ENCODE measurements at regions not wholly inside any gene's neighbourhood (a gene's known extent, or its start where the extent isn't known, plus 50 kb on each side); places are given as distances from the start of the nearest gene placed in this dataset.

DNA sequence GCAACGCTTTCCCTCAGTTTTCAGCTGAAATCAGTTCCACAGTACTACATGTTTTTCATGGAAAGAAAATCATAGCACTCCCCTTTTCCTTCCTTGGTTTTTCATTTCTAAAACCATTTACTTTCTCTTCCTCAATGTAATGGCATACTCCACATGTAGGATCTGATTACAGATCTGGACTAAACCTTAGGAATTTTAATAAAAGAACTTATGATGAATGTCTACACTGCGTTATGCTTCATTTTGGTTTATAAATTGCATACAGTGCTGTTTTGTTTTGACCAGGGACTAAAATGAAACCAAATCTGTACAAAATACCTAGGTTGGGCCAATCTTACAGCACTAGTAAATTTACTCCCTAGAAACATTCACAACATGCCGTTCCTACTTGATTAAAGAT is 589.9 kb downstream of the TBC1D4 start:
- H3K4me3 ChIP-seq = no peak overlapping the region
- TF ChIP-seq, protein P1, sequence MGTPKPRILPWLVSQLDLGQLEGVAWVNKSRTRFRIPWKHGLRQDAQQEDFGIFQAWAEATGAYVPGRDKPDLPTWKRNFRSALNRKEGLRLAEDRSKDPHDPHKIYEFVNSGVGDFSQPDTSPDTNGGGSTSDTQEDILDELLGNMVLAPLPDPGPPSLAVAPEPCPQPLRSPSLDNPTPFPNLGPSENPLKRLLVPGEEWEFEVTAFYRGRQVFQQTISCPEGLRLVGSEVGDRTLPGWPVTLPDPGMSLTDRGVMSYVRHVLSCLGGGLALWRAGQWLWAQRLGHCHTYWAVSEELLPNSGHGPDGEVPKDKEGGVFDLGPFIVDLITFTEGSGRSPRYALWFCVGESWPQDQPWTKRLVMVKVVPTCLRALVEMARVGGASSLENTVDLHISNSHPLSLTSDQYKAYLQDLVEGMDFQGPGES (IDR thresholded peaks at IDR 0.05) = no peak
- no peak for TF ChIP-seq MTA2 (IDR thresholded peaks at IDR 0.05; ENCODE audit: low read depth)
- no peak for TF ChIP-seq EP300 (IDR thresholded peaks at IDR 0.05; ENCODE audit: borderline replicate concordance in 1 of 2, control insufficient read depth in 1 of 2, low read depth in 2 of 2, low read length in 2 of 2)
- TF ChIP-seq NFYB (IDR thresholded peaks at IDR 0.05; ENCODE audit: insufficient read depth, low read depth, low read length) = no peak
- no peak for TF ChIP-seq YBX1 (IDR thresholded peaks at IDR 0.05)
- no peak for TF ChIP-seq ZNF622 (IDR thresholded peaks at IDR 0.05)
- TF ChIP-seq SMARCA5 (IDR thresholded peaks at IDR 0.05) = no peak
- no peak for TF ChIP-seq GATAD2B (conservative IDR thresholded peaks at IDR 0.05; ENCODE audit: low read depth)
- TF ChIP-seq MEF2B (IDR thresholded peaks at IDR 0.05; ENCODE audit: partially characterized antibody, poor library complexity, severe bottlenecking) = no peak
- TF ChIP-seq CREM (IDR thresholded peaks at IDR 0.05; ENCODE audit: low read depth) = no peak
- TF ChIP-seq GABPA (IDR thresholded peaks at IDR 0.05; ENCODE audit: low read depth) = no peak
- no peak for TF ChIP-seq POLR2AphosphoS5 (IDR thresholded peaks at IDR 0.05; ENCODE audit: low read length)
- TF ChIP-seq HDGF (IDR thresholded peaks at IDR 0.05) = no peak
- TF ChIP-seq, protein P2, sequence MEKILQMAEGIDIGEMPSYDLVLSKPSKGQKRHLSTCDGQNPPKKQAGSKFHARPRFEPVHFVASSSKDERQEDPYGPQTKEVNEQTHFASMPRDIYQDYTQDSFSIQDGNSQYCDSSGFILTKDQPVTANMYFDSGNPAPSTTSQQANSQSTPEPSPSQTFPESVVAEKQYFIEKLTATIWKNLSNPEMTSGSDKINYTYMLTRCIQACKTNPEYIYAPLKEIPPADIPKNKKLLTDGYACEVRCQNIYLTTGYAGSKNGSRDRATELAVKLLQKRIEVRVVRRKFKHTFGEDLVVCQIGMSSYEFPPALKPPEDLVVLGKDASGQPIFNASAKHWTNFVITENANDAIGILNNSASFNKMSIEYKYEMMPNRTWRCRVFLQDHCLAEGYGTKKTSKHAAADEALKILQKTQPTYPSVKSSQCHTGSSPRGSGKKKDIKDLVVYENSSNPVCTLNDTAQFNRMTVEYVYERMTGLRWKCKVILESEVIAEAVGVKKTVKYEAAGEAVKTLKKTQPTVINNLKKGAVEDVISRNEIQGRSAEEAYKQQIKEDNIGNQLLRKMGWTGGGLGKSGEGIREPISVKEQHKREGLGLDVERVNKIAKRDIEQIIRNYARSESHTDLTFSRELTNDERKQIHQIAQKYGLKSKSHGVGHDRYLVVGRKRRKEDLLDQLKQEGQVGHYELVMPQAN (conservative IDR thresholded peaks at IDR 0.05) = no peak
- no peak for TF ChIP-seq RUNX3 (IDR thresholded peaks at IDR 0.05; ENCODE audit: low read length)
- TF ChIP-seq HDAC2 (IDR thresholded peaks at IDR 0.05) = no peak
- no peak for TF ChIP-seq IKZF2 (IDR thresholded peaks at IDR 0.05)
- no peak for TF ChIP-seq ETV6 (conservative IDR thresholded peaks at IDR 0.05 in 1 of 2, IDR thresholded peaks at IDR 0.05 in 1 of 2; ENCODE audit: borderline replicate concordance in 1 of 2, low read depth in 1 of 2)
- no peak for TF ChIP-seq MYB (IDR thresholded peaks at IDR 0.05; ENCODE audit: borderline replicate concordance, low read depth, low read length)
- TF ChIP-seq SUZ12 (IDR thresholded peaks at IDR 0.05; ENCODE audit: unreplicated experiment) = no peak
- ChIA-PET RAD21 (ENCODE audit: unreplicated experiment) (no interaction called here), CTCF (interaction anchor here (1.2 kb wide), 1 partner anchor 193 kb away, joined by 3 read pairs; no protein-coding TSS in a partner anchor), POLR2A (no interaction called here), SMC1A (ENCODE audit: uncharacterized antibody, unreplicated experiment) (no interaction called here)
- in situ Hi-C loops (cut with MboI) (no loop called here), intact Hi-C loops (cut with micrococcal nuclease; ENCODE audit: unreplicated experiment) (no loop called here)
- no peaks in the 10 kb centered on the region for H3K9me3 ChIP-seq (replicated peaks; ENCODE audit: control insufficient read depth, insufficient read depth, low read length)
- H3K4me1 ChIP-seq (ENCODE audit: control insufficient read depth, insufficient read depth, low read length) = no peaks in the 10 kb centered on the region
- H3K27ac ChIP-seq (ENCODE audit: control insufficient read depth, insufficient read depth) = no peak overlapping the region
- H3K4me2 ChIP-seq (ENCODE audit: control insufficient read depth, insufficient read depth) = no peak overlapping the region
- no peak for DNase-seq (ENCODE audit: low read depth, low spot score)
- H3K27me3 ChIP-seq (replicated peaks in 1 of 2; ENCODE audit: control insufficient read depth in 2 of 2, insufficient read depth in 2 of 2, low read length in 1 of 2) = no peaks in the 10 kb centered on the region
- ATAC-seq = no peak
- H4K20me1 ChIP-seq (ENCODE audit: control insufficient read depth, insufficient read depth) = no peaks in the 10 kb centered on the region
- no peaks in the 10 kb centered on the region for H3K79me2 ChIP-seq (ENCODE audit: control insufficient read depth, insufficient read depth, low read length)
- BruUV-seq (replicated peaks) = no TSS peak
- H3K36me3 ChIP-seq (ENCODE audit: control insufficient read depth in 2 of 2, insufficient read depth in 2 of 2, low read length in 1 of 2) = no peaks in the 10 kb centered on the region
- H3K9ac ChIP-seq (ENCODE audit: control insufficient read depth, insufficient read depth, low read length) = no peak overlapping the region
- H2AFZ ChIP-seq (ENCODE audit: control insufficient read depth, low read depth, low read length) = no peak overlapping the region
- no peak for FAIRE-seq
- 13% methylated on average over 3 of the region's 3 CpGs for WGBS (ENCODE audit: insufficient coverage, insufficient replicate concordance, low lambda C conversion rate, missing lambda C conversion rate)
